Glomerular visceral epithelial cell (primary cell): ENCODE measurements at regions not wholly inside any gene's neighbourhood (a gene's known extent, or its start where the extent isn't known, plus 50 kb on each side); places are given as distances from the start of the nearest gene placed in this dataset.
A peak's percentile ranks its signal among the peaks of the same experiment; 100 is the strongest.
"Not testable (repeated sequence)": the region's sequence is repeated elsewhere in the genome, so short reads cannot be mapped to it uniquely, and the experiment has no call there.

Experiments
- DNase-seq: peaks from one replicate; pipeline ENCODE4 v3.0.0-alpha.2; 2016; ENCODE audit errors: extremely low spot score

GRCh38 chr1:118828038-118828437 lies 160.1 kb downstream of the TBX15 start:
- DNase-seq, result no peak

GRCh38 chr1:118827636-118828035 lies 160.5 kb downstream of the TBX15 start:
- no peak for DNase-seq

GRCh38 chr1:118827207-118827606 lies 160.9 kb downstream of the TBX15 start:
- DNase-seq, result no peak

GRCh38 chr1:118826669-118827068 lies 161.5 kb downstream of the TBX15 start:
- DNase-seq, result no peak

GRCh38 chr1:118825619-118826018 lies 162.5 kb downstream of the TBX15 start:
- no peak for DNase-seq

GRCh38 chr1:118821801-118822200 lies 166.3 kb downstream of the TBX15 start:
- DNase-seq, result no peak

- DNase-seq, result no peak
Measured at GRCh38 chr1:118820864-118821263, 167.3 kb downstream of the TBX15 start.

- no peak for DNase-seq
Measured at GRCh38 chr1:118815909-118816308, 172.2 kb downstream of the TBX15 start.

GRCh38 chr1:118812555-118812954 lies 175.6 kb downstream of the TBX15 start:
- DNase-seq, result no peak

GRCh38 chr1:118811156-118811555 lies 177.0 kb downstream of the TBX15 start:
- DNase-seq, result no peak

GRCh38 chr1:118809586-118809985 lies 178.6 kb downstream of the TBX15 start:
- no peak for DNase-seq

- DNase-seq, result not testable (repeated sequence)
Measured at GRCh38 chr1:118803128-118803527, 185.0 kb downstream of the TBX15 start.

GRCh38 chr1:118791094-118791691 lies 196.9 kb downstream of the TBX15 start:
- no peak for DNase-seq

- DNase-seq, result peak; percentile 98
Measured at GRCh38 chr1:118788463-118788862, 199.7 kb downstream of the TBX15 start.

- no peak for DNase-seq
Measured at GRCh38 chr1:118786454-118787155, 201.5 kb downstream of the TBX15 start.

GRCh38 chr1:118785246-118785645 lies 202.9 kb downstream of the TBX15 start:
- peak; percentile 81 for DNase-seq

GRCh38 chr1:118783095-118783758 lies 204.9 kb downstream of the TBX15 start:
- peak; percentile 16 for DNase-seq

GRCh38 chr1:118773656-118774055 lies 214.5 kb downstream of the TBX15 start:
- DNase-seq, result peak; percentile 6

- no peak for DNase-seq
Measured at GRCh38 chr1:118767971-118768370, 220.2 kb downstream of the TBX15 start.

GRCh38 chr1:118753976-118754375 lies 234.2 kb downstream of the TBX15 start:
- no peak for DNase-seq

- DNase-seq, result no peak
Measured at GRCh38 chr1:118751166-118751565, 237.0 kb downstream of the TBX15 start.

- DNase-seq, result no peak
Measured at GRCh38 chr1:118744420-118744819, 243.7 kb downstream of the TBX15 start.

GRCh38 chr1:118739501-118739900 lies 248.6 kb downstream of the TBX15 start:
- DNase-seq, result no peak
